ENCODE measurements at regions not wholly inside any gene's neighbourhood (a gene's known extent, or its start where the extent isn't known, plus 50 kb on each side); places are given as distances from the start of the nearest gene placed in this dataset.

DNA sequence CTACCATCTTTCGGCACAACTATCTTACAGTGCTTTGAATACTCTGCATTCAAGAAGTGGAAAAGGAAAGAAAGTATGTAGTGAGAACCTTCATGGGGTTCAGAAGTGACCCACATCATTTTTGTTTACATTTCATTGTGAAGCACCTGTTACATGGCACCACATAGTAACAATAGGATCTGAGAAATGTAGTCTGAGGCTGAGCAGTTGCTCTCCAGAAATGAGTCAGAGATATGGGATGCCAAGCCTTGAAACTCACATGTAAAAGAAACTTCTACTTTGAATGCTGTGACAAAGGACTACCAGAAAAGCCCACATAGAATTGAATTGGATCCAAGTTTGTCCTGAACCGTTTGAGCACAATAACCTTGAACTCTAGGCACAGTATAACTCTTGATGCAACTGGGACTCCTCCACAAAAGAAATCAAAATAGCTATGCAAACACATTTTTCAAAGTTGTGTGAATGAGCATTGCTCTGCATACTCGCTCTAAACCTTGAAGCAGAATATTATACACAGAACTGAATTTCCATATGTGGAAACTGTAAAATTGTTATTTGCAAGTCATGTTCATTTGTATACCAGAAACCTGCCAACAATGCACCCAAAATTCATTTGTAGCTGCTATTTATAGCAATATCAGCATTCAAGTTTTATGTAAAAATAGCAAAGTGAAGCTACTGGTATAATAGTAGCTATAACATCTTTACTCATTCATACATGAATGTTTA lies 400.9 kb upstream of the POU3F2 start:
- no peaks in the 10 kb centered on the region for H3K9me3 ChIP-seq
- DNase-seq (ENCODE audit: low spot score in 2 of 2), result no peak
- intact Hi-C loops (cut with DNase I), result no loop called here
- no peaks in the 10 kb centered on the region for H3K4me1 ChIP-seq
- no peak overlapping the region for H3K27ac ChIP-seq
- no peaks in the 10 kb centered on the region for H3K36me3 ChIP-seq
- no peaks in the 10 kb centered on the region for H3K27me3 ChIP-seq
- TF ChIP-seq, protein P1, sequence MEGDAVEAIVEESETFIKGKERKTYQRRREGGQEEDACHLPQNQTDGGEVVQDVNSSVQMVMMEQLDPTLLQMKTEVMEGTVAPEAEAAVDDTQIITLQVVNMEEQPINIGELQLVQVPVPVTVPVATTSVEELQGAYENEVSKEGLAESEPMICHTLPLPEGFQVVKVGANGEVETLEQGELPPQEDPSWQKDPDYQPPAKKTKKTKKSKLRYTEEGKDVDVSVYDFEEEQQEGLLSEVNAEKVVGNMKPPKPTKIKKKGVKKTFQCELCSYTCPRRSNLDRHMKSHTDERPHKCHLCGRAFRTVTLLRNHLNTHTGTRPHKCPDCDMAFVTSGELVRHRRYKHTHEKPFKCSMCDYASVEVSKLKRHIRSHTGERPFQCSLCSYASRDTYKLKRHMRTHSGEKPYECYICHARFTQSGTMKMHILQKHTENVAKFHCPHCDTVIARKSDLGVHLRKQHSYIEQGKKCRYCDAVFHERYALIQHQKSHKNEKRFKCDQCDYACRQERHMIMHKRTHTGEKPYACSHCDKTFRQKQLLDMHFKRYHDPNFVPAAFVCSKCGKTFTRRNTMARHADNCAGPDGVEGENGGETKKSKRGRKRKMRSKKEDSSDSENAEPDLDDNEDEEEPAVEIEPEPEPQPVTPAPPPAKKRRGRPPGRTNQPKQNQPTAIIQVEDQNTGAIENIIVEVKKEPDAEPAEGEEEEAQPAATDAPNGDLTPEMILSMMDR (IDR thresholded peaks at IDR 0.05), result no peak
- no peak overlapping the region for H3K4me3 ChIP-seq

DNA sequence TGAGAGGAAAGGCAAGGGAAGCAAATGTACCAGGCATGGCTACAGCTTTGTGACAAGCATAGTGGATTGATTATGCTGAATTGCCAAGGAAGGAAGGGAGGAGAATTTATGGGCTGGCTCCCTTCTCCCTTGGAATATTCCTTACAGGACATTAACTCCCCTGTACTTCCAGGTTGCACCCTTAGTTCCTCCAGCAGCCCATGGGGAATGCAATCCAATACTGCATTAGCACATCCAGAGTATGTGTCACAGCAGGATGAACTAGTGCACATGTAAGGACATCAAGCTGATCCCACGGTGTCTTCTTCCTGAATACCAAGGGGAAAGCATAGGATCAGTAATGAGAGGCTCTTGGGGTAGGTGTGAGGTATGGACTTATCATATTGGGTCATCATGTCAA lies 390.7 kb upstream of the POU3F2 start:
- no peaks in the 10 kb centered on the region for H3K36me3 ChIP-seq
- H3K9me3 ChIP-seq, result no peaks in the 10 kb centered on the region
- DNase-seq (ENCODE audit: low spot score in 2 of 2), result no peak
- no peaks in the 10 kb centered on the region for H3K27me3 ChIP-seq
- H3K4me1 ChIP-seq, result no peaks in the 10 kb centered on the region
- intact Hi-C loops (cut with DNase I), result no loop called here
- H3K4me3 ChIP-seq, result no peak overlapping the region
- no peak overlapping the region for H3K27ac ChIP-seq
- TF ChIP-seq, protein P1 (IDR thresholded peaks at IDR 0.05), result no peak

DNA sequence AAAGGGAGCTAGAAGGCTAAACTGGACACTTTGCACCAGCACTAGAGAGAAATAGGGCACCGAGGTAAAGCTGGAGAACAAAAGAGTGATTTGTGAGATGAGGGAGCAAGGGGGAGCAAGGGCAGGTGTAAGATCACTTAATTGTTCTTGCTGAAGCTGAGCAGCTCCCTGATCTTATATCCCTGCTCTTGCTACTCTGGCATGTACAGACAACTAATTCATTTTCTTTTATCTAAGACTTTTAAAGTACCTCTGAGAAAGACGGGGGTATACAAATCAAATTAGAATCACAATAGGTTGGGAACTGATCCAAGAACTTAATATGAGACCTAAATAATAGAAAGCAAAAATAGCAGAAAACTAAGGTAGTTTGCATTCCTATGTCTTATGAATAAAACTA lies 381.7 kb upstream of the POU3F2 start:
- no peak for DNase-seq (ENCODE audit: low spot score in 2 of 2)
- Histone ChIP-seq H3K27me3 (no peaks in the 10 kb centered on the region), H3K4me1 (no peaks in the 10 kb centered on the region), H3K27ac (no peak overlapping the region), H3K9me3 (no peaks in the 10 kb centered on the region), H3K36me3 (no peaks in the 10 kb centered on the region), H3K4me3 (no peak overlapping the region)
- TF ChIP-seq, protein P1 (IDR thresholded peaks at IDR 0.05), result no peak
- intact Hi-C loops (cut with DNase I), result no loop called here

- TF ChIP-seq, protein P1 (IDR thresholded peaks at IDR 0.05), result no peak
- Histone ChIP-seq H3K27ac (no peak overlapping the region), H3K36me3 (no peaks in the 10 kb centered on the region), H3K27me3 (no peaks in the 10 kb centered on the region), H3K4me1 (no peaks in the 10 kb centered on the region), H3K4me3 (no peak overlapping the region), H3K9me3 (no peaks in the 10 kb centered on the region)
- intact Hi-C loops (cut with DNase I), result no loop called here
- no peak for DNase-seq (ENCODE audit: low spot score in 2 of 2)
Measured at GRCh38 chr6:98454809-98455322, 379.5 kb upstream of the POU3F2 start.

DNA sequence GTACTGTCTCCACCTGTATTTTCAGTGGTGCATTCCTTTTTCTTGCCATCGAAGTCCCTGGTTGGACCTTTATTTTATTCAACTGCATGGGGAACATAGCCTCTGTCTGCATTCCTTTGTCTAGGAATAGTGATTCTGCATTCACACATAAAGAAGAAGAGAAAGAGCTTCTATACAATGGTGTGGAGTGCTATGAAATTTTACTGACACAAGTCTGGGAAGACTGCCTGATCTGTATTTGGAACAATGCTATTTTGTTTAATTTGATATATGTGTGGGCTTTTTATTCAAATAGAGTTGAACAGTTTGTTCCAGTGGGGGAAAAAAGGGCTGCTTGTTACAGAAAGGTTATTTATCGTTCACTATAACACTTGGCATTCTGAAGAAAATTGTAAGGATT lies 375.7 kb upstream of the POU3F2 start:
- H3K36me3 ChIP-seq, result no peaks in the 10 kb centered on the region
- intact Hi-C loops (cut with DNase I), result no loop called here
- H3K27ac ChIP-seq, result no peak overlapping the region
- TF ChIP-seq, protein P1 (IDR thresholded peaks at IDR 0.05), result no peak
- DNase-seq (ENCODE audit: low spot score in 2 of 2), result no peak
- H3K4me3 ChIP-seq, result no peak overlapping the region
- no peaks in the 10 kb centered on the region for H3K9me3 ChIP-seq
- H3K27me3 ChIP-seq, result no peaks in the 10 kb centered on the region
- H3K4me1 ChIP-seq, result no peaks in the 10 kb centered on the region
